H1 (cell line): ENCODE measurements at regions not wholly inside any gene's neighbourhood (a gene's known extent, or its start where the extent isn't known, plus 50 kb on each side); places are given as distances from the start of the nearest gene placed in this dataset.

ENCODE experiments used
- CTCF ChIA-PET: fragments of 300-600 bp; sonication (Branson Sonifier 250); formaldehyde crosslinking; loops from one replicate; lab custom pipeline; 2021; ENCODE audit not compliant: partially characterized antibody; lab: Charles Lee
- POLR2A ChIA-PET: fragments of 300-600 bp; sonication (Branson Sonifier 250); formaldehyde crosslinking; loops from one replicate; lab custom pipeline; 2021; ENCODE audit warnings: inconsistent platforms; ENCODE audit not compliant: partially characterized antibody; lab: Charles Lee
- DNase-seq, 2 experiments: peaks; one replicate each; pipeline versions ENCODE4 v3.0.0 to v3.0.0-alpha.2; 2010 to 2022; ENCODE audit warnings: low spot score in 2 of 2, low read depth in 1 of 2, mixed read lengths in 1 of 2
- FAIRE-seq: peaks from 2 replicates; lab custom pipeline; 2011; peaks lifted over from hg19 to GRCh38; lab: Jason Lieb, UNC
- H2AFZ ChIP-seq: 2 replicates; pipeline ENCODE4 v1.8.1; 2012; ENCODE audit warnings: low read length, inconsistent platforms
- H2AK5ac ChIP-seq: 2 replicates; pipeline ENCODE4 v1.6.1; 2013; ENCODE audit warnings: low read depth, low read length
- H2BK120ac ChIP-seq: replicated peaks from 2 replicates; pipeline ENCODE3; 2013; ENCODE audit warnings: low read depth, low read length, inconsistent platforms
- H2BK12ac ChIP-seq: 2 replicates; pipeline ENCODE4 v1.6.1; 2013; ENCODE audit warnings: low read depth, low read length
- H2BK15ac ChIP-seq: 2 replicates; pipeline ENCODE4 v1.6.1; 2013; ENCODE audit warnings: low read length
- H2BK20ac ChIP-seq: 2 replicates; pipeline ENCODE4 v1.6.1; 2013; ENCODE audit warnings: low read length
- H2BK5ac ChIP-seq: 2 replicates; pipeline ENCODE4 v1.6.1; 2013; ENCODE audit warnings: low read depth, low read length
- H3K14ac ChIP-seq: 2 replicates; pipeline ENCODE4 v1.6.1; 2013; ENCODE audit warnings: inconsistent platforms; ENCODE audit not compliant: insufficient read length
- H3K18ac ChIP-seq: 2 replicates; pipeline ENCODE4 v1.6.1; 2013; ENCODE audit warnings: low read length; ENCODE audit errors: extremely low read depth
- H3K23ac ChIP-seq: 2 replicates; pipeline ENCODE4 v1.6.1; 2013; ENCODE audit warnings: inconsistent platforms; ENCODE audit not compliant: insufficient read length
- H3K23me2 ChIP-seq: 2 replicates; pipeline ENCODE4 v1.6.1; 2013; ENCODE audit warnings: low read depth, low read length
- H3K27ac ChIP-seq: 2 replicates; pipeline ENCODE4 v1.6.1; 2011; ENCODE audit warnings: low read depth, low read length, inconsistent platforms
- H3K27me3 ChIP-seq, 4 experiments: replicated peaks in 1 of 4; 1 replicate in 1 of 4; 2 replicates in 3 of 4; pipeline versions ENCODE4 v1.6.1 to v1.8.1; 2011 to 2013; ENCODE audit warnings: low read length in 3 of 4, mild to moderate bottlenecking in 3 of 4, inconsistent platforms in 2 of 4, mixed read lengths in 2 of 4, moderate library complexity in 1 of 4; ENCODE audit not compliant: control insufficient read depth in 3 of 4, insufficient read depth in 3 of 4; ENCODE audit errors: extremely low read depth in 1 of 4
- H3K36me3 ChIP-seq, 4 experiments: 2 replicates each; pipeline versions ENCODE4 v1.6.1 to v1.8.1; 2011 to 2013; ENCODE audit warnings: mild to moderate bottlenecking in 4 of 4, low read length in 3 of 4, moderate library complexity in 2 of 4, control low read depth in 1 of 4, inconsistent platforms in 1 of 4; ENCODE audit not compliant: insufficient read depth in 4 of 4, control insufficient read depth in 2 of 4
- H3K4ac ChIP-seq: replicated peaks from 2 replicates; pipeline ENCODE3; 2013; ENCODE audit warnings: low read length, low read depth, mixed read lengths, inconsistent platforms; ENCODE audit not compliant: insufficient read length
- H3K4me1 ChIP-seq, 4 experiments: replicated peaks in 1 of 4; 1 replicate in 1 of 4; 2 replicates in 3 of 4; pipeline versions ENCODE4 v1.6.1 to v1.8.1; 2011 to 2013; ENCODE audit warnings: low read length in 3 of 4, inconsistent platforms in 2 of 4, mixed read lengths in 1 of 4; ENCODE audit not compliant: insufficient read depth in 4 of 4, control insufficient read depth in 3 of 4
- H3K4me2 ChIP-seq, 2 experiments: 2 replicates each; pipeline versions ENCODE4 v1.6.1 to v1.8.1; 2011 to 2013; ENCODE audit warnings: low read depth in 2 of 2, low read length in 2 of 2, control low read depth in 1 of 2, inconsistent platforms in 1 of 2, mild to moderate bottlenecking in 1 of 2; ENCODE audit not compliant: insufficient read depth in 1 of 2
- H3K4me3 ChIP-seq, 4 experiments: fragments of 200-600, 300-600 bp in 1 of 4; sonication (generic), shearing (Covaris generic), sonication (Bioruptor Twin) in 1 of 4; 2 replicates each; pipeline versions ENCODE4 v1.5.1 to v1.8.1; 2011 to 2016; ENCODE audit warnings: low read length in 4 of 4, low read depth in 3 of 4, control low read depth in 2 of 4, inconsistent platforms in 2 of 4, mild to moderate bottlenecking in 2 of 4, mixed read lengths in 1 of 4, moderate library complexity in 1 of 4; ENCODE audit not compliant: insufficient read depth in 2 of 4; ENCODE audit errors: extremely low read depth in 1 of 4
- H3K56ac ChIP-seq: replicated peaks from 2 replicates; pipeline ENCODE3; 2013; ENCODE audit warnings: low read depth, mild to moderate bottlenecking, mixed read lengths, low read length, inconsistent platforms; ENCODE audit not compliant: insufficient read length
- H3K79me1 ChIP-seq: 2 replicates; pipeline ENCODE4 v1.6.1; 2013; ENCODE audit warnings: low read depth, low read length, control low read depth
- H3K79me2 ChIP-seq, 2 experiments: 2 replicates each; pipeline versions ENCODE4 v1.6.1 to v1.8.1; 2012 to 2013; ENCODE audit warnings: low read length in 2 of 2, mild to moderate bottlenecking in 2 of 2, inconsistent platforms in 1 of 2; ENCODE audit not compliant: insufficient read depth in 2 of 2, control insufficient read depth in 1 of 2
- H3K9ac ChIP-seq, 4 experiments: replicated peaks in 1 of 4; 1 replicate in 1 of 4; 2 replicates in 3 of 4; pipeline versions ENCODE4 v1.6.1 to v1.8.1; 2011 to 2013; ENCODE audit warnings: low read depth in 3 of 4, low read length in 3 of 4, control low read depth in 2 of 4, mild to moderate bottlenecking in 2 of 4, moderate library complexity in 2 of 4, inconsistent platforms in 1 of 4; ENCODE audit errors: extremely low read depth in 1 of 4
- H3K9me3 ChIP-seq, 2 experiments: 2 replicates each; pipeline versions ENCODE4 v1.6.1 to v1.8.1; 2012 to 2013; ENCODE audit warnings: mild to moderate bottlenecking in 2 of 2, moderate library complexity in 2 of 2, control low read depth in 1 of 2, inconsistent platforms in 1 of 2, low read depth in 1 of 2, low read length in 1 of 2, mixed read lengths in 1 of 2; ENCODE audit not compliant: insufficient read depth in 2 of 2
- H4K20me1 ChIP-seq, 2 experiments: replicated peaks in 1 of 2; 2 replicates each; pipeline versions ENCODE3 to v1.8.1; 2011 to 2013; ENCODE audit warnings: inconsistent platforms in 2 of 2, low read length in 2 of 2, mild to moderate bottlenecking in 1 of 2; ENCODE audit not compliant: insufficient read depth in 2 of 2, control insufficient read depth in 1 of 2
- H4K5ac ChIP-seq: 2 replicates; pipeline ENCODE4 v1.6.1; 2013; ENCODE audit warnings: low read length, low read depth, mixed read lengths, inconsistent platforms; ENCODE audit not compliant: insufficient read length
- H4K8ac ChIP-seq: 2 replicates; pipeline ENCODE4 v1.8.0; 2013; ENCODE audit warnings: mild to moderate bottlenecking, moderate library complexity, low read length, inconsistent platforms; ENCODE audit not compliant: insufficient read depth; ENCODE audit errors: extremely low read depth
- H4K91ac ChIP-seq: replicated peaks from 2 replicates; pipeline ENCODE3; 2013; ENCODE audit warnings: low read length, mixed read lengths, inconsistent platforms; ENCODE audit not compliant: insufficient read length
- ASH2L ChIP-seq: fragments of 200-600, 300-600 bp; sonication (generic); IDR thresholded peaks from one replicate; pipeline ENCODE4 v1.7.1; 2017; ENCODE audit warnings: low read length
- BACH1 ChIP-seq: IDR thresholded peaks from 2 replicates; pipeline ENCODE4 v1.6.1; 2012; ENCODE audit warnings: low read length, improper control_type of control experiment
- CHD2 ChIP-seq: IDR thresholded peaks from 2 replicates; pipeline ENCODE4 v1.6.1; 2012; ENCODE audit warnings: low read length, improper control_type of control experiment
- CREB1 ChIP-seq: IDR thresholded peaks from 2 replicates; pipeline ENCODE4 v1.6.1; 2012; ENCODE audit warnings: inconsistent platforms
- EZH2 ChIP-seq: fragments of 200-600 bp; sonication (generic); IDR thresholded peaks from 2 replicates; pipeline ENCODE4 v1.7.1; 2012; ENCODE audit warnings: low read depth, mild to moderate bottlenecking, moderate library complexity, low read length, inconsistent platforms; ENCODE audit not compliant: severe bottlenecking
- GABPA ChIP-seq: IDR thresholded peaks from 2 replicates; pipeline ENCODE4 v1.6.1; 2011; ENCODE audit warnings: mild to moderate bottlenecking, low read length, moderate library complexity, borderline replicate concordance; ENCODE audit not compliant: insufficient read depth
- GTF2F1 ChIP-seq: IDR thresholded peaks from 2 replicates; pipeline ENCODE4 v1.6.1; 2012; ENCODE audit warnings: low read depth, low read length, improper control_type of control experiment, borderline replicate concordance
- JUND ChIP-seq: IDR thresholded peaks from 2 replicates; pipeline ENCODE4 v1.6.1; 2011; ENCODE audit warnings: mild to moderate bottlenecking, improper control_type of control experiment, low read length
- KDM5A ChIP-seq: fragments of 200-600 bp; IDR thresholded peaks from 2 replicates; pipeline ENCODE4 v1.7.1; 2012; ENCODE audit warnings: mild to moderate bottlenecking, low read length, inconsistent platforms, mixed read lengths
- POLR2AphosphoS5 ChIP-seq: IDR thresholded peaks from 2 replicates; pipeline ENCODE4 v1.6.1; 2011; ENCODE audit warnings: low read depth, low read length
- RXRA ChIP-seq: IDR thresholded peaks from 2 replicates; pipeline ENCODE4 v1.6.1; 2011; ENCODE audit warnings: low read depth, mild to moderate bottlenecking, low read length, moderate library complexity; ENCODE audit not compliant: insufficient read depth
- SAP30 ChIP-seq: fragments of 300-600 bp; sonication (generic); IDR thresholded peaks from 2 replicates; pipeline ENCODE4 v1.7.1; 2012; ENCODE audit warnings: low read length, moderate library complexity, mild to moderate bottlenecking, inconsistent platforms; ENCODE audit not compliant: insufficient read depth, insufficient replicate concordance
- TCF12 ChIP-seq: IDR thresholded peaks from 2 replicates; pipeline ENCODE4 v1.6.1; 2011; ENCODE audit warnings: low read depth, mild to moderate bottlenecking, low read length
- USF2 ChIP-seq: IDR thresholded peaks from 2 replicates; pipeline ENCODE4 v1.6.1; 2011; ENCODE audit warnings: low read length, improper control_type of control experiment
- WGBS, 2 experiments: shearing (Covaris generic) in 1 of 2; methylation state at CpG; one replicate each; pipeline versions ENCODE4 v1.1.6 to v1.1.7; 2013 to 2015; ENCODE audit warnings: low lambda C conversion rate in 2 of 2, mixed read lengths in 2 of 2, inconsistent platforms in 1 of 2, low coverage in 1 of 2, missing lambda C conversion rate in 1 of 2; ENCODE audit not compliant: insufficient replicate concordance in 2 of 2, insufficient coverage in 1 of 2, insufficient read length in 1 of 2; ENCODE audit errors: extremely low coverage in 1 of 2, missing lambda C conversion rate in 1 of 2; 5-methylcytosine and 5-hydroxymethylcytosine counted together

- Histone ChIP-seq H4K20me1 (no peaks in the 10 kb centered on the region), H2BK120ac (no peak overlapping the region), H3K14ac (no peak overlapping the region), H4K91ac (no peak overlapping the region), H3K4me3 (no peak overlapping the region), H2BK5ac (no peak overlapping the region), H3K4me2 (no peak overlapping the region), H3K18ac (no peak overlapping the region), H3K27ac (no peak overlapping the region), H3K23me2 (no peaks in the 10 kb centered on the region), H2BK15ac (no peak overlapping the region), H3K27me3 (no peaks in the 10 kb centered on the region; a peak in 1 of 7 replicates), H3K79me2 (no peaks in the 10 kb centered on the region), H3K36me3 (no peaks in the 10 kb centered on the region), H3K4me1 (peaks cover 0 to 8% (median 5%) of the 10 kb centered on the region in 4 experiments; a peak in 4 of 7 replicates), H3K79me1 (no peaks in the 10 kb centered on the region), H3K4ac (no peak overlapping the region), H3K9me3 (no peaks in the 10 kb centered on the region), H2AK5ac (no peak overlapping the region), H2BK20ac (no peak overlapping the region), H4K5ac (no peak overlapping the region), H4K8ac (no peak overlapping the region), H3K9ac (no peak overlapping the region), H2AFZ (no peak overlapping the region), H3K56ac (no peak overlapping the region), H2BK12ac (no peak overlapping the region), H3K23ac (no peak overlapping the region)
- FAIRE-seq (no peak), DNase-seq (no peak)
- WGBS, 2 experiments = 92% methylated on average over 2 of the region's 2 CpGs; no CpG with 5 or more reads in 1 of the 2 experiments
- ChIA-PET CTCF (interaction anchor here (0.7 to 1.3 kb wide), 4 partner anchors 14 to 78 kb away, joined by 3 to 4 read pairs (median 4); no protein-coding TSS in a partner anchor), POLR2A (no interaction called here)
- TF ChIP-seq GTF2F1 (no peak), EZH2 (no peak), CHD2 (no peak), ASH2L (no peak), USF2 (no peak), GABPA (no peak), RXRA (no peak), TCF12 (no peak), POLR2AphosphoS5 (no peak), CREB1 (no peak), BACH1 (no peak), SAP30 (no peak), KDM5A (no peak), JUND (no peak)
These were observed 296.8 kb upstream of the RSPO3 start for GRCh38 chr6:126821706-126822105.
